SK-N-MC (cell line): ENCODE measurements at regions not wholly inside any gene's neighbourhood (a gene's known extent, or its start where the extent isn't known, plus 50 kb on each side); places are given as distances from the start of the nearest gene placed in this dataset.

ENCODE experiments used
- DNase-seq: peaks from one replicate; pipeline ENCODE4 v3.0.0-alpha.2; 2011; ENCODE audit warnings: low read depth, low spot score
- H3K27ac ChIP-seq: fragments of 200-600 bp; sonication (generic); 2 replicates; pipeline ENCODE4 v1.5.1; 2016; ENCODE audit warnings: mixed run types
- H3K36me3 ChIP-seq: fragments of 200-600 bp; sonication (generic); 2 replicates; pipeline ENCODE4 v1.6.1; 2017; ENCODE audit warnings: antibody characterized with exemption, low read length, mixed read lengths; ENCODE audit not compliant: insufficient read depth
- H3K4me3 ChIP-seq: fragments of 200-600 bp; sonication (generic); 2 replicates; pipeline ENCODE4 v1.5.1; 2016
- H3K9ac ChIP-seq: fragments of 200-600 bp; sonication (generic); 2 replicates; pipeline ENCODE4 v1.8.0; 2017; ENCODE audit warnings: mixed run types, mixed read lengths; ENCODE audit not compliant: insufficient read length
- H3K9me3 ChIP-seq: fragments of 200-600 bp; sonication (generic); 2 replicates; pipeline ENCODE4 v1.6.1; 2017; ENCODE audit warnings: low read depth, mild to moderate bottlenecking, antibody characterized with exemption, low read length, moderate library complexity, mixed read lengths
- EZH2 ChIP-seq: fragments of 200-600 bp; sonication (generic); IDR thresholded peaks from one replicate; pipeline ENCODE4 v1.6.1; 2017; ENCODE audit warnings: antibody characterized with exemption
- FOXP2 ChIP-seq: optimal IDR thresholded peaks from 2 replicates; pipeline ENCODE3; 2011; ENCODE audit warnings: mild to moderate bottlenecking, moderate library complexity; ENCODE audit not compliant: insufficient read depth; ENCODE audit errors: extremely low read length, control extremely low read depth
- POLR2AphosphoS5 ChIP-seq: IDR thresholded peaks from 2 replicates; pipeline ENCODE4 v1.6.1; 2012; ENCODE audit warnings: mild to moderate bottlenecking, low read depth, low read length, borderline replicate concordance

- H3K36me3 ChIP-seq: no peaks in the 10 kb centered on the region
- TF ChIP-seq EZH2 (no peak), POLR2AphosphoS5 (no peak), FOXP2 (no peak)
Measured at GRCh38 chr12:24195063-24195462, 245.6 kb upstream of the SOX5 start.

GRCh38 chr12:24191117-24191516 is 241.6 kb upstream of the SOX5 start:
- no peak for TF ChIP-seq EZH2
- TF ChIP-seq POLR2AphosphoS5: no peak
- TF ChIP-seq FOXP2: no peak
- H3K4me3 ChIP-seq: no peak overlapping the region
- no peak for DNase-seq
- no peaks in the 10 kb centered on the region for H3K36me3 ChIP-seq
- no peak overlapping the region for H3K27ac ChIP-seq
- H3K9ac ChIP-seq: no peak overlapping the region
- H3K9me3 ChIP-seq: no peaks in the 10 kb centered on the region

More at GRCh38 chr12:24195063-24195462, 245.6 kb upstream of the SOX5 start:
- H3K9me3 ChIP-seq: no peaks in the 10 kb centered on the region
- no peak overlapping the region for H3K4me3 ChIP-seq
- no peak for DNase-seq
- no peak overlapping the region for H3K9ac ChIP-seq
- H3K27ac ChIP-seq: no peak overlapping the region

GRCh38 chr12:24185782-24186181 is 236.3 kb upstream of the SOX5 start:
- H3K36me3 ChIP-seq: no peaks in the 10 kb centered on the region
- no peak overlapping the region for H3K9ac ChIP-seq
- H3K9me3 ChIP-seq: no peaks in the 10 kb centered on the region
- no peak for TF ChIP-seq POLR2AphosphoS5
- TF ChIP-seq EZH2: no peak
- TF ChIP-seq FOXP2: no peak
- no peak for DNase-seq
- no peak overlapping the region for H3K4me3 ChIP-seq
- H3K27ac ChIP-seq: no peak overlapping the region

- Histone ChIP-seq H3K9ac (no peak overlapping the region), H3K27ac (no peak overlapping the region), H3K36me3 (no peaks in the 10 kb centered on the region), H3K4me3 (no peak overlapping the region), H3K9me3 (no peaks in the 10 kb centered on the region)
- no peak for DNase-seq
- no peak for TF ChIP-seq POLR2AphosphoS5
- no peak for TF ChIP-seq FOXP2
- TF ChIP-seq EZH2: no peak
Measured at GRCh38 chr12:24177889-24178288, 228.4 kb upstream of the SOX5 start.

- no peak overlapping the region for H3K9ac ChIP-seq
- H3K27ac ChIP-seq: no peak overlapping the region
- H3K36me3 ChIP-seq: no peaks in the 10 kb centered on the region
- TF ChIP-seq EZH2 (no peak), FOXP2 (no peak), POLR2AphosphoS5 (no peak)
- H3K4me3 ChIP-seq: no peak overlapping the region
- no peak for DNase-seq
- no peaks in the 10 kb centered on the region for H3K9me3 ChIP-seq
Measured at GRCh38 chr12:24175929-24176328, 226.5 kb upstream of the SOX5 start.

- H3K27ac ChIP-seq: no peak overlapping the region
- TF ChIP-seq FOXP2 (no peak), EZH2 (no peak), POLR2AphosphoS5 (no peak)
- DNase-seq: no peak
Measured at GRCh38 chr12:24175284-24175683, 225.8 kb upstream of the SOX5 start.

GRCh38 chr12:24173067-24173466 is 223.6 kb upstream of the SOX5 start:
- Histone ChIP-seq H3K27ac (no peak overlapping the region), H3K4me3 (no peak overlapping the region), H3K36me3 (no peaks in the 10 kb centered on the region), H3K9me3 (no peaks in the 10 kb centered on the region), H3K9ac (no peak overlapping the region)
- TF ChIP-seq EZH2: no peak
- no peak for TF ChIP-seq POLR2AphosphoS5
- no peak for TF ChIP-seq FOXP2
- no peak for DNase-seq

More at GRCh38 chr12:24175284-24175683, 225.8 kb upstream of the SOX5 start:
- H3K4me3 ChIP-seq: no peak overlapping the region
- no peaks in the 10 kb centered on the region for H3K9me3 ChIP-seq
- H3K9ac ChIP-seq: no peak overlapping the region
- H3K36me3 ChIP-seq: no peaks in the 10 kb centered on the region

- Histone ChIP-seq H3K27ac (no peak overlapping the region), H3K9me3 (no peaks in the 10 kb centered on the region), H3K4me3 (no peak overlapping the region), H3K36me3 (no peaks in the 10 kb centered on the region), H3K9ac (no peak overlapping the region)
- no peak for DNase-seq
- TF ChIP-seq FOXP2 (no peak), POLR2AphosphoS5 (no peak), EZH2 (no peak)
Measured at GRCh38 chr12:24172773-24173066, 223.2 kb upstream of the SOX5 start.

- H3K36me3 ChIP-seq: no peaks in the 10 kb centered on the region
- no peak overlapping the region for H3K4me3 ChIP-seq
- TF ChIP-seq FOXP2 (no peak), POLR2AphosphoS5 (no peak), EZH2 (no peak)
- no peak overlapping the region for H3K9ac ChIP-seq
- no peak overlapping the region for H3K27ac ChIP-seq
- H3K9me3 ChIP-seq: no peaks in the 10 kb centered on the region
- no peak for DNase-seq
Measured at GRCh38 chr12:24172031-24172772, 222.7 kb upstream of the SOX5 start.
